22Rv1 (cell line): ENCODE measurements at regions not wholly inside any gene's neighbourhood (a gene's known extent, or its start where the extent isn't known, plus 50 kb on each side); places are given as distances from the start of the nearest gene placed in this dataset.

Source experiments
- CTCF ChIP-seq: fragments of 450-650 bp; IDR thresholded peaks from 2 replicates; pipeline ENCODE4 v1.5.1; 2017; ENCODE audit warnings: mild to moderate bottlenecking
- ZFX ChIP-seq: fragments of 450-650 bp; IDR thresholded peaks from 2 replicates; pipeline ENCODE4 v1.6.1; 2017; ENCODE audit warnings: antibody characterized with exemption, borderline replicate concordance

- TF ChIP-seq CTCF (no peak), ZFX (no peak)
These were observed 836.7 kb downstream of the SLITRK5 start for GRCh38 chr13:88507909-88508308.
